ENCODE measurements at regions not wholly inside any gene's neighbourhood (a gene's known extent, or its start where the extent isn't known, plus 50 kb on each side); places are given as distances from the start of the nearest gene placed in this dataset.

DNA sequence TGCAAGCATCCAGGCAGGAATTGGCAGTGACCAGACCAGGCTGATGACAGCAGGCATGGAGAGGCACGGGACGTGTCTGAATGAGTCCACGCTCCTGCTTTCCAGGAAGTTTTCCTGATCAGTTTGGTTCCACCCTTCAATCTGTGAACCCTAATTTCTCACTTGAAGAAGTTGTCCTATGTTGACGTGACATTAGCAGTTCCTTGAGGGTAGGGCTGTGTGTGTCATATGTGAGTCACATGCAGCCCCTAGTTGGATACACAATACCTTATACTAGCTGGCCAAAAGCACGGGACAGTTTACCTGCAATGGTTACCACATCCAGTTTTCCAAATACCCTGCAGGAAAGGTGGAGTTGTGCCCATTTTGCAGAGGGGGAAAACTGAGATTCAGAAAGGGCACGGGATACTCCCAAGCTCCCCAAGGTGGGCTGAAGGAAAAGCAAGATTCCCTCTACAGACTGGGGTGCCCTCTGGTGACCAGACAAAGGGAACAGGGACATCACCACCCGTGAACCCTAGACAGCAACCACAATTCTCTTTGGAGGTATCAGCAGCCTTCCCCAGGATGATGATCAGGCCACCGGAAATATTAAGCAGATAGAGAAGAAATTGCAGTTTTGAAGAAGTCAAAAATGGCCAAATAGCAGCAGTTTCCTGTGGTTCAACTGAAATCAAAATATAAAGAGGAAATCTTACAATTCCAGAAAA lies 194.5 kb downstream of the PHETA1 start:
- no peak for DNase-seq
- Mint-ChIP-seq H3K27ac (no peak overlapping the region), H3K27me3 (peaks cover 22% of the 10 kb centered on the region), H3K9me3 (ENCODE audit: low read depth) (no peaks in the 10 kb centered on the region), H3K4me3 (no peak overlapping the region), H3K4me1 (peaks cover 2% of the 10 kb centered on the region), H3K36me3 (no peaks in the 10 kb centered on the region)
- CTCF ChIA-PET = interaction anchor here (1.0 kb wide), 1 partner anchor 148 kb away, joined by 4 read pairs; no protein-coding TSS in a partner anchor
- no peak for ATAC-seq

DNA sequence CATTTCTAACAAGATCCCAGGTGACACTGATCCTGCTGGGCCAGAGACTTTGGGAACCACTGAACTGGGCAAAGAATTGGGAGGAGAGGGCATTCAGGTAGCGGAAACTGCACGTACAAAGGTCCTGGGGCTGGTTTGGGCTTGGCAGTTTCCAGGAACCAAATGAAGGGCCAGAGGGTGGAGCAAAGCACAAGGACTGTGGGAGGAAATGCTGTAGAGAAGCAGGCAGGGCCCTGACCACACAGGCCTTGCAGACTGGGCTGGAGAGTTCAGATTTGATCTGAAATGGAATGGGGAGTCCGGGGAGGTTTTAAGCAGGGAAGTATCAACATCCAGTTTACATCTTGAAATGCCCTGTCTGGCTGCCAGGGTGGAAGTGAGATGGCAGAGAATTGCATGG lies 195.1 kb downstream of the PHETA1 start:
- ATAC-seq (no peak), DNase-seq (no peak)
- CTCF ChIA-PET = interaction anchor here (1.0 kb wide), 1 partner anchor 147 kb away, joined by 4 read pairs; no protein-coding TSS in a partner anchor
- Mint-ChIP-seq H3K27ac (no peak overlapping the region), H3K9me3 (ENCODE audit: low read depth) (no peaks in the 10 kb centered on the region), H3K4me3 (no peak overlapping the region), H3K36me3 (no peaks in the 10 kb centered on the region), H3K27me3 (peaks cover 19% of the 10 kb centered on the region), H3K4me1 (peaks cover 2% of the 10 kb centered on the region)

DNA sequence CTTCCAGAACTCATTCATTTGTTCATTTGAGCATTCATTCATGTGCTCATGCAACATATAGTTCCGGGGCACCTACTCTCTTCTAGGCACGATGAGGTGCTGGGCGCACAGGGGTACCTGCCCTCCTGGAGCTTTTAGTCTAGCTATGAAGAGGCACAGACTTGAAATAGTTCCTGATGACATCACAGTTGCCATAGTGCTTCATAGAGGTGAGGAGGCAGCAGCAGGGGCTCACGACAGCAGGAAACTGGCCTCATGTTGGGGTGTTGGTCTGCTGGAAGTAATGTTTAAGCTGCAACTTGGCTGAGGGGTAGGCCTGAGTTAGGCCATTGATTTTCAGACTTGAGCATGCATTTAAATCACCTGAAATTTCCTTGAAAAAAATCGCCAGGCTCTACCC lies 195.5 kb downstream of the PHETA1 start:
- CTCF ChIA-PET = no interaction called here
- Mint-ChIP-seq H3K27me3 (peaks cover 19% of the 10 kb centered on the region), H3K4me1 (peaks cover 3% of the 10 kb centered on the region), H3K36me3 (no peaks in the 10 kb centered on the region), H3K27ac (no peak overlapping the region), H3K4me3 (no peak overlapping the region), H3K9me3 (ENCODE audit: low read depth) (no peaks in the 10 kb centered on the region)
- ATAC-seq (no peak), DNase-seq (no peak)

DNA sequence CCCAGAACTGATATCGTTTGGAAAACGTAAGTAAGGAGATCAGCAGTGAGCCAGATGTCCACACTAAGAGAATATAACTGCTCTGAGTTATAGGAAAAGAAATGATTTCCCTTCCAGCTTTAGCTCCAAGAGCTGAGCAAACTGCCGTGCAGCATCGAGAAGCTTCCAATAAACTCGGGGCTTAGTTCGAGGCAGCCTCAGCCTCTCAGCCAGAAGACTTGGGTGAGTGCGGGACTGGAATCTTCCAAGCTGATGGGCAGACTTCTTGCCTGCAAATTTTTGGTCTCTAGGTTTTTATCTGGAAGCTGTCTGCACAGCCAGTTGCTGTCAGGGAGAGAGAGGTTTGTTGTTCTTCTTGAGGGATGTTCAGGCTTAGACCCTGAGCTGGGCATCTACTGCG lies 196.1 kb downstream of the PHETA1 start:
- H3K36me3 Mint-ChIP-seq = no peaks in the 10 kb centered on the region
- CTCF ChIA-PET = no interaction called here

DNA sequence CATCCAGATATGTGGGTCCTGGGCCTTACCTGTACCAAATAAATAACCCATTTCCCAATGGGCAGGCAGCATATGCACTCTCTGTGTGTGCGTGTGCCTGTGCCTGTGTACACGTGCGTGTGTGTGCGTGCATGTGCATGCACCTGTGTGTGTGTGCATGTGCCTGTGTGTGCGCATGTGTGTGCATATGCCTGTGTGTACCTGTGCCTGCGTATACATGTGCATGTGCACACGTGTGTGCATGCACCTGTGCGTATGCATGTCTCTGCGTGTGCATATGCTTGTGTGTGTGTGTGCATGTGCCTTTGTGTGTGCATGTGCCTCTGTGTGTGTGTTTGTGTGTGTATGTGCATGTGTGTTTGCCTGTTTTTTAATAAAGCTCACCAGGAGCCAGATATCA lies 197.1 kb downstream of the PHETA1 start:
- DNase-seq (no peak), ATAC-seq (no peak)
- Mint-ChIP-seq H3K9me3 (ENCODE audit: low read depth) (no peaks in the 10 kb centered on the region), H3K36me3 (no peaks in the 10 kb centered on the region), H3K27me3 (peaks cover 19% of the 10 kb centered on the region), H3K27ac (no peak overlapping the region), H3K4me1 (peaks cover 9% of the 10 kb centered on the region), H3K4me3 (no peak overlapping the region)
- CTCF ChIA-PET = no interaction called here

More for the DNA sequence above, 196.1 kb downstream of the PHETA1 start:
- Mint-ChIP-seq H3K27me3 (peaks cover 19% of the 10 kb centered on the region), H3K4me1 (peaks cover 9% of the 10 kb centered on the region), H3K27ac (no peak overlapping the region), H3K9me3 (ENCODE audit: low read depth) (no peaks in the 10 kb centered on the region), H3K4me3 (no peak overlapping the region)
- ATAC-seq (no peak), DNase-seq (no peak)

DNA sequence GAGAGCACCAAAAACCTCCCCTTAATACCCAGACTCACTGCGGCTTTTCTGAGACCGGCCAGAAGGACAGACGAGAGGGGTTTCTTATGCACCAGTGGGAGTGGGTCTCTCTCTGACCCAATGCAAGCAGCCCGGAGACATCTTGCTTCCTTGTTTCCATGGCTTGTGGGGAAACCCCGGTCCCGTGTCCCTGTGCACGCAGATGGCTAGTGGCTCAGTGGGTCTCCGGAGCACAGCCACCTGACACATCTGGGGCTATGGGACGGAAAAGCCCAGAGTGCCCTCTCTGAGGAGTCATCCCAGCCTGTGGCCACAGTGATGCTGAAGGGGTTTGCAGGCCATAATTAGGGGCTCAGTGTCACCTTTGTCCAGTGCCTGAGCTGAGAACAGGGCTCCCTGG lies 197.6 kb downstream of the PHETA1 start:
- CTCF ChIA-PET = no interaction called here
- no peak overlapping the region for H3K27ac Mint-ChIP-seq

DNA sequence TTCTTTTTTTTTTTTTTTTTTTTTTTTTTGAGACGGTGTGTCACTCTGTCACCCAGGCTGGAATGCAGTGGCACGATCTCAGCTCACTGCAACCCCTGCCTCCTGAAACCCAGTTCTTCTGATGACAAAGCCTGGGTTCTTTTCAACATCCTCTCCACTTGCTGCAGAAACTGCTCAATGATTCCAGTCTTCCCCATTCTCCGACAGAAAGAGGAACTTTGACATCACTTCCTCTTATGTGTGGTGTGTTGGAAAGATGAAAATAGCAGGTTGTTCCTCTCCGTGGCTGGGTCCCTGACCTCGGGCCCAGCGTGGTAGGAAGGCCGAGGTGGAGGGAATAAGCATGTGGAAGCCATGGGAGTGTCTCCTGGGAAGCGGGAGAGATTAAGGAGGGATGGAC lies 198.4 kb downstream of the PHETA1 start:
- DNase-seq (no peak), ATAC-seq (no peak)
- Mint-ChIP-seq H3K4me1 (peaks cover 9% of the 10 kb centered on the region), H3K27me3 (peaks cover 10% of the 10 kb centered on the region), H3K36me3 (no peaks in the 10 kb centered on the region), H3K27ac (no peak overlapping the region), H3K9me3 (ENCODE audit: low read depth) (no peaks in the 10 kb centered on the region), H3K4me3 (no peak overlapping the region)
- CTCF ChIA-PET = no interaction called here

More for the DNA sequence above, 197.6 kb downstream of the PHETA1 start:
- Mint-ChIP-seq H3K4me1 (peaks cover 9% of the 10 kb centered on the region), H3K9me3 (ENCODE audit: low read depth) (no peaks in the 10 kb centered on the region), H3K4me3 (no peak overlapping the region), H3K27me3 (peaks cover 16% of the 10 kb centered on the region), H3K36me3 (no peaks in the 10 kb centered on the region)
- DNase-seq (no peak), ATAC-seq (no peak)

DNA sequence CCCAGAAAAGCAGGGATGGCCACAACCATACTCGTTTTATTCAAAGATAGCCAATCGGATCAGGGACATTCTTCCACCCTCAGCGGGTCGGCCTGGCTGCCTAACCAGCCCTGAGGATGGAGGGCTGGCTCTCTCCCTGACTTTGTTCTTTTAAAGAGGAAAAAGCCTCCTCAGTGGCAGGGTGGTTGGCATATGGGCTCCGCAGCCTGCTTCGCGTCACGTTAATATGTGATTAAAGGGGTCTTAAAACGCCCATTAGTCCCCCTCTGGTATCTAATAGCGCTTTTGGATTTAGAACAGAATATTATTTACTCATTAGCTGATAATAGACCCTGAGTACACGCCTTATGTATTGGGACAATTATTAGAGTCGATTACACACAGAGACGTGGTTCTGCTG lies 199.4 kb downstream of the PHETA1 start:
- Mint-ChIP-seq H3K4me1 (peaks cover 7% of the 10 kb centered on the region), H3K27ac (no peak overlapping the region), H3K27me3 (peaks cover 2% of the 10 kb centered on the region), H3K4me3 (no peak overlapping the region), H3K9me3 (ENCODE audit: low read depth) (no peaks in the 10 kb centered on the region), H3K36me3 (no peaks in the 10 kb centered on the region)
- CTCF ChIA-PET = no interaction called here
- ATAC-seq (no peak), DNase-seq (no peak)

DNA sequence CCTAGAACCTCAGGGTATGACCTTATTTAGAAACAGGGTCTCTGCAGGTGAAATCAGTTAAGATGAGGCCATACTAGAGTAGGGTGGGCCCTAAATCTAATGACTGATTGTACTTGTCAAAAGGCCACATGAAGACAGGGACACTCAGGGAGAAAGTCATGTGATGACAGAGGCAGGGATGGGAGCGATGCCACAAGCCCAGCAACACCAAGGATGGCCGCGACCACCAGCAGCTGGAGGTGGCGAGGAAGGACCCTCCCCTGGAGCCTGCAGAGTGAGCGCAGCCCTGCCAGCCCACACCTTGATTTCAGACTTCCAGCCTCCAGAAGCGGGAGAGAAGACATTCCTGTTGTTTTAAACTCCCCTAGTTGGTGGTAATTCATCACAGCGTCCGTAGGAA lies 199.9 kb downstream of the PHETA1 start:
- no peak for ATAC-seq
- Mint-ChIP-seq H3K36me3 (no peaks in the 10 kb centered on the region), H3K4me3 (no peak overlapping the region), H3K9me3 (ENCODE audit: low read depth) (no peaks in the 10 kb centered on the region), H3K27me3 (peaks cover 2% of the 10 kb centered on the region), H3K4me1 (peaks cover 7% of the 10 kb centered on the region), H3K27ac (no peak overlapping the region)
- CTCF ChIA-PET = no interaction called here
- DNase-seq = no peak

DNA sequence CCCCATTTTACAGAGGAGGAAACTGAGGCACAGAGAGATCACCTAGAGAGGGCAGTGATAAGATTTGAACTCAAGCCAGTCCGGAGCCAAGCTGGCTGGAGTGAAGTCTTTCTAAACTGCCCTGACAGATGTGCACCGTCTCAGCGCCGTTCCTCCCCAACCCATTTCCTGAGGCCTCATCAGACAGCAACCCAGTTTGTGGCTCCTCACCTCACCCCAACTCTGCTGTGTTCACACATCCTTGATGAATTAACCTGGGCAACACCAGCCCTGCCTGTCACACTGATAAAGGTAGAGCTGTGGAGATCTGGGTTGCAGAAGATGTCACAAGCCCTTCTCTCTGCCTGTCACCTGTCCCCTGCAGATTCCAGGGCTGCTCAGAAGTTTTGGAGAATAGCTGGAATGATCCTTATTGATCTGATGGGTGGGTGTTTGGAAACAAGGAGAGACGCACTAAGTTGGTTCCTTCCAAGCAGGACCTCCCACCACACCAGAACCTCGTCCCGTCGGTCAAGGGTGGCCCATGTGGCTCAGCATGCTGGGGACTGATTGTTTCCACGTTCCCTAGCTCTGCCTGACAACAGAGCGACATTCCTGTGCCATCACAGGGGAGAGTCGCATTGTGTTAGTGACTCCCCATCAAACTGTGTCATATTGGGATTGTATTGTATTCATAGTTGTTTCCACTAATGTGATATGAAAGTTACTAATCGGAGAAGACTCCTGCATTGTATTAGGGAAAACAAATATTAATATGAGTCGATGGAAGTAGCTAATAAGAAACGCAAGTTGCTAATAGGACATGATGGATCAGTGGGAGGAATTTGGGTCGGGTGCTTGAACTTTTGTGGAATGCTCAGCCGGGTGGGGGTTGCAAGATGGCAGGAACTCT lies 200.6 kb downstream of the PHETA1 start:
- peaks cover 7% of the 10 kb centered on the region for H3K4me1 Mint-ChIP-seq
- CTCF ChIA-PET = no interaction called here
- ATAC-seq = no peak
- H3K36me3 Mint-ChIP-seq = no peaks in the 10 kb centered on the region
- H3K4me3 Mint-ChIP-seq = no peak overlapping the region
- H3K27me3 Mint-ChIP-seq = peaks cover 2% of the 10 kb centered on the region
- H3K9me3 Mint-ChIP-seq (ENCODE audit: low read depth) = no peaks in the 10 kb centered on the region
- DNase-seq = peak; percentile 42
- H3K27ac Mint-ChIP-seq = no peak overlapping the region

DNA sequence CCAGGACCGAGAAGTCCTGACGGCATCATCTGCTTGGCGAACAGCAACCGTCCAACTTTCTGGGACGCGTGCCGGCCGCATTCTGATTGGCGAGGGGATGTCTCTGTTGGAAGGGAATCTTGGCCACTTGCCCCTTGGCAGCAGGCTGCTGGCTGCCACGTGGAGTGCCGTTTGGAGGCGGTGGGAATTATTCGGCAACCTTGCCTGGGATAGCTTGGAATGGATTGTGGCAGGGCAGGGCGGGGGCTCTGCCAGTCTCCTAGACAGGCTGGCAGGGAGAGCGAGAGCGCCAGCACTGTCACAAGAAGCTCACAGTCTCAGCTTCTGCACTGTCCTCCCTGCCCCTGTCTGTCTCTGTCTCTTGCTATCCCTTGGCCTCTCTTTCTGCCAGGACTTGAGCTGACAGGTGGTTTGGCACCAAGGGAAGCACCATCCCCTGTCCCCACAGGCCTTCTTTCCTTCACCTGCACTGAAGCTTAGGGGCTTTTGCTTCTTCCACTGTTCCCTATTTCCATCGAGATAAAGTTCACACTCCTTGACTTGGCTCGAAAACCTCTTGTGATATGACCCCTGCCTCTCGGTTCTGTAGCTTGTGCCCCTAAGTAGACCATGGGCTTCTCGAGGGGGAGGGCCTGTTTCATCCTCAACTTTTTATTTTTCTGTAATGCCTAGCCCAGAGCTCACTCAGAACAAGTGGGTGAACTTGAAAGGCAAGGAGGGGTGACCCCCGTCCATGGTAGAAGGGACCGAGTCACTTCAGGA lies 201.9 kb downstream of the PHETA1 start:
- no peak for DNase-seq
- no peak for ATAC-seq
- H3K27ac Mint-ChIP-seq = no peak overlapping the region
- no peak overlapping the region for H3K4me3 Mint-ChIP-seq
- CTCF ChIA-PET = no interaction called here
- H3K9me3 Mint-ChIP-seq (ENCODE audit: low read depth) = no peaks in the 10 kb centered on the region
- H3K4me1 Mint-ChIP-seq = peaks cover 7% of the 10 kb centered on the region
- no peaks in the 10 kb centered on the region for H3K36me3 Mint-ChIP-seq
- H3K27me3 Mint-ChIP-seq = peaks cover 2% of the 10 kb centered on the region

DNA sequence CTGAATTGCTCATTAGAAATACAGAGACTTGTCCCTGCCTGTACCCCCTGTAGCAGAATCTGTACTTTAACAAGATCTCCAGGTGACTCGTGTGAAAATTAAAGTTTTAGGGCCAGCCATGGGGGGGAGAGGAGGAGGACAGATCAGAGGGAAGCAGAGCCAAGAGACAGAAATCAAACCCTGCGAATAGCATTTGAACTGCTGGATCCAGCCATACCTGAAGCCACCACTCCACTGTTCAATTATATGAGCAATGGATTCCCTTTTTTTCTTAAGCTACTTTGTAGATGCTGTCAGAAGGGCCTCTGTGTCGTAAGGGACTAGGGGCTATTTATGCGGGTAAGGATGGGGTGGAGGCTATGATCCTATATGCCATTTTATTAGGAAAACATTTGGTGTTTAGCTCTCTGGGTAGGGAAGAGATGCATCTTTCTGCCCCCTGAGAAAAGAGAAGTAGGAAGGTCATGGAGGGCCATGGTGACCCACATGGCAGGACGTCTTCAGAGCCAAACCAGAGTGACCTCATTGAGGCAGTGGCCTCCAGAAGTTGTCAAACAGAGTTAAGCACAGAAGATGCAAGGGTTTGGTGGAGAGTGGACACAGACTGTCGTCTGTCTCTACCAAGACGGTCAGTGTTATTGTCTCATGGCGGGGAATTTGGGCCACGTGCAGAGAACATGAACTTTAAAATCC lies 203.9 kb downstream of the PHETA1 start:
- H3K36me3 Mint-ChIP-seq = no peaks in the 10 kb centered on the region
- H3K4me1 Mint-ChIP-seq = peaks cover 7% of the 10 kb centered on the region
- peaks cover 2% of the 10 kb centered on the region for H3K27me3 Mint-ChIP-seq
- no peak overlapping the region for H3K27ac Mint-ChIP-seq
- DNase-seq (no peak), ATAC-seq (no peak)
- CTCF ChIA-PET = no interaction called here
- H3K9me3 Mint-ChIP-seq (ENCODE audit: low read depth) = no peaks in the 10 kb centered on the region
- H3K4me3 Mint-ChIP-seq = no peak overlapping the region

DNA sequence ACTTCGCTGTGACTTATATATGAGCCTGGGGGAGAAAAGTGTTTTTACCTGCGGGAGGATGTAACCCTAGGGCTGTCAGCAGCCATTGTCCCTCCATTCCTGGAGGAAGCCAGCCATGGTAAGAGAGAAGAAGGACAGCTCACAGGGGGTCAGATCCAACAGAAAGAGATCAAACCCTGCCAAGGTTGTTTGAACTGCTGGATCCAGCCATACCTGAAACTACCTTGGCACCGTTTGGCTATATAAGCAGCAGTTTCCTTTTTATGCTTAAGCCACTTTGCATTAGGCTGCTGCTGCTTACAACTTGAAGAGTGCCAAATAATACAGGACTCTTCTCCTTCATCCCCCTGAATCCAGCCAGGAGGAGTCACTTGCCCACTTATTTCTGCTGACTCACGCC lies 205.5 kb downstream of the PHETA1 start:
- no peak for ATAC-seq
- H3K4me3 Mint-ChIP-seq = no peak overlapping the region
- no peak overlapping the region for H3K27ac Mint-ChIP-seq
- no peak for DNase-seq
- CTCF ChIA-PET = no interaction called here
- H3K4me1 Mint-ChIP-seq = peaks cover 6% of the 10 kb centered on the region
- H3K36me3 Mint-ChIP-seq = no peaks in the 10 kb centered on the region
- H3K27me3 Mint-ChIP-seq = no peaks in the 10 kb centered on the region
- no peaks in the 10 kb centered on the region for H3K9me3 Mint-ChIP-seq (ENCODE audit: low read depth)
